GM19099 (cell line): ENCODE measurements at regions not wholly inside any gene's neighbourhood (a gene's known extent, or its start where the extent isn't known, plus 50 kb on each side); places are given as distances from the start of the nearest gene placed in this dataset.

Source experiments
- POLR2A ChIP-seq: IDR thresholded peaks from 3 replicates; pipeline ENCODE4 v1.6.1; 2011; ENCODE audit warnings: low read depth; ENCODE audit not compliant: insufficient read length; ENCODE audit errors: extremely low read depth

- no peak for TF ChIP-seq POLR2A
Measured at GRCh38 chr6:21887231-21888185, 294.0 kb downstream of the SOX4 start.

GRCh38 chr6:21891080-21891479 is 297.5 kb downstream of the SOX4 start:
- no peak for TF ChIP-seq POLR2A

- no peak for TF ChIP-seq POLR2A
Measured at GRCh38 chr6:21893793-21894192, 300.2 kb downstream of the SOX4 start.

GRCh38 chr6:21895555-21895954 is 302.0 kb downstream of the SOX4 start:
- no peak for TF ChIP-seq POLR2A

- TF ChIP-seq POLR2A: no peak
Measured at GRCh38 chr6:21898107-21898796, 304.7 kb downstream of the SOX4 start.

- TF ChIP-seq POLR2A: no peak
Measured at GRCh38 chr6:21899708-21900107, 306.2 kb downstream of the SOX4 start.

GRCh38 chr6:21900730-21901129 is 307.2 kb downstream of the SOX4 start:
- no peak for TF ChIP-seq POLR2A

GRCh38 chr6:21902628-21903169 is 309.1 kb downstream of the SOX4 start:
- no peak for TF ChIP-seq POLR2A

GRCh38 chr6:21905531-21905930 is 312.0 kb downstream of the SOX4 start:
- no peak for TF ChIP-seq POLR2A

GRCh38 chr6:21906826-21907225 is 313.3 kb downstream of the SOX4 start:
- no peak for TF ChIP-seq POLR2A

GRCh38 chr6:21907291-21907690 is 313.7 kb downstream of the SOX4 start:
- TF ChIP-seq POLR2A: no peak

- TF ChIP-seq POLR2A: no peak
Measured at GRCh38 chr6:21908161-21908848, 314.8 kb downstream of the SOX4 start.

GRCh38 chr6:21909321-21909720 is 315.8 kb downstream of the SOX4 start:
- no peak for TF ChIP-seq POLR2A

GRCh38 chr6:21911208-21911607 is 317.7 kb downstream of the SOX4 start:
- no peak for TF ChIP-seq POLR2A
